K562 (cell line): ENCODE measurements at regions not wholly inside any gene's neighbourhood (a gene's known extent, or its start where the extent isn't known, plus 50 kb on each side); places are given as distances from the start of the nearest gene placed in this dataset.

Source experiments
- DPF2 ChIP-seq: fragments of 450-650 bp; IDR thresholded peaks from 2 replicates; pipeline ENCODE4 v1.6.1; 2016
- GTF3C2 ChIP-seq: IDR thresholded peaks from 3 replicates; pipeline ENCODE4 v1.6.1; 2011; ENCODE audit warnings: borderline replicate concordance, mild to moderate bottlenecking, moderate library complexity; ENCODE audit not compliant: insufficient read length; ENCODE audit errors: extremely low read depth
- HCFC1 ChIP-seq: IDR thresholded peaks from 2 replicates; pipeline ENCODE4 v1.6.1; 2012; ENCODE audit warnings: low read depth, low read length, improper control_type of control experiment
- ZBTB17 ChIP-seq: fragments of 450-650 bp; formaldehyde crosslinking; IDR thresholded peaks from 2 replicates; pipeline ENCODE4 v1.4.0; 2020; ENCODE audit warnings: mild to moderate bottlenecking
- ZFP1 ChIP-seq: fragments of 450-650 bp; formaldehyde crosslinking; IDR thresholded peaks from 2 replicates; pipeline ENCODE4 v1.4.0; 2020; ENCODE audit warnings: mild to moderate bottlenecking, mixed read lengths
- ZNF707 ChIP-seq: fragments of 250-450 bp; sonication (Bioruptor Pico); conservative IDR thresholded peaks from 2 replicates; pipeline ENCODE4 v1.8.0; 2022; ENCODE audit warnings: inconsistent platforms, mild to moderate bottlenecking, moderate library complexity
- TF ChIP-seq, protein P1 (sequence below), 2 experiments: fragments of 450-650 bp; formaldehyde crosslinking in 1 of 2; IDR thresholded peaks; 2 replicates each; pipeline versions ENCODE4 v1.4.0 to v1.6.1; 2014 to 2020; ENCODE audit warnings: mild to moderate bottlenecking in 2 of 2, borderline replicate concordance in 1 of 2, low read depth in 1 of 2
- TF ChIP-seq, protein P2 (sequence below): fragments of 450-650 bp; IDR thresholded peaks from 2 replicates; pipeline ENCODE4 v1.6.1; 2018; ENCODE audit not compliant: partially characterized antibody
- TF ChIP-seq, protein P3 (sequence below): IDR thresholded peaks from 2 replicates; pipeline ENCODE4 v1.6.1; 2011; ENCODE audit warnings: borderline replicate concordance, low read depth, mild to moderate bottlenecking, moderate library complexity, low read length; ENCODE audit not compliant: insufficient read depth, poor library complexity, severe bottlenecking

- TF ChIP-seq, protein P1, sequence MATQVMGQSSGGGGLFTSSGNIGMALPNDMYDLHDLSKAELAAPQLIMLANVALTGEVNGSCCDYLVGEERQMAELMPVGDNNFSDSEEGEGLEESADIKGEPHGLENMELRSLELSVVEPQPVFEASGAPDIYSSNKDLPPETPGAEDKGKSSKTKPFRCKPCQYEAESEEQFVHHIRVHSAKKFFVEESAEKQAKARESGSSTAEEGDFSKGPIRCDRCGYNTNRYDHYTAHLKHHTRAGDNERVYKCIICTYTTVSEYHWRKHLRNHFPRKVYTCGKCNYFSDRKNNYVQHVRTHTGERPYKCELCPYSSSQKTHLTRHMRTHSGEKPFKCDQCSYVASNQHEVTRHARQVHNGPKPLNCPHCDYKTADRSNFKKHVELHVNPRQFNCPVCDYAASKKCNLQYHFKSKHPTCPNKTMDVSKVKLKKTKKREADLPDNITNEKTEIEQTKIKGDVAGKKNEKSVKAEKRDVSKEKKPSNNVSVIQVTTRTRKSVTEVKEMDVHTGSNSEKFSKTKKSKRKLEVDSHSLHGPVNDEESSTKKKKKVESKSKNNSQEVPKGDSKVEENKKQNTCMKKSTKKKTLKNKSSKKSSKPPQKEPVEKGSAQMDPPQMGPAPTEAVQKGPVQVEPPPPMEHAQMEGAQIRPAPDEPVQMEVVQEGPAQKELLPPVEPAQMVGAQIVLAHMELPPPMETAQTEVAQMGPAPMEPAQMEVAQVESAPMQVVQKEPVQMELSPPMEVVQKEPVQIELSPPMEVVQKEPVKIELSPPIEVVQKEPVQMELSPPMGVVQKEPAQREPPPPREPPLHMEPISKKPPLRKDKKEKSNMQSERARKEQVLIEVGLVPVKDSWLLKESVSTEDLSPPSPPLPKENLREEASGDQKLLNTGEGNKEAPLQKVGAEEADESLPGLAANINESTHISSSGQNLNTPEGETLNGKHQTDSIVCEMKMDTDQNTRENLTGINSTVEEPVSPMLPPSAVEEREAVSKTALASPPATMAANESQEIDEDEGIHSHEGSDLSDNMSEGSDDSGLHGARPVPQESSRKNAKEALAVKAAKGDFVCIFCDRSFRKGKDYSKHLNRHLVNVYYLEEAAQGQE (IDR thresholded peaks at IDR 0.05; ENCODE audit: borderline replicate concordance): peak; percentile 22; the same call in 1 of the 2 replicates
- TF ChIP-seq, protein P1 (CRISPR knock-in tag; IDR thresholded peaks at IDR 0.05; ENCODE audit: low read depth): no peak
- TF ChIP-seq ZBTB17 (CRISPR knock-in tag) (0 out of 2 replicates have a peak, but pooled peaks have one; percentile 14), ZFP1 (CRISPR knock-in tag) (no peak), DPF2 (peak; percentile 99), GTF3C2 (no peak), HCFC1 (no peak), ZNF707 (no peak)
- TF ChIP-seq, protein P2, sequence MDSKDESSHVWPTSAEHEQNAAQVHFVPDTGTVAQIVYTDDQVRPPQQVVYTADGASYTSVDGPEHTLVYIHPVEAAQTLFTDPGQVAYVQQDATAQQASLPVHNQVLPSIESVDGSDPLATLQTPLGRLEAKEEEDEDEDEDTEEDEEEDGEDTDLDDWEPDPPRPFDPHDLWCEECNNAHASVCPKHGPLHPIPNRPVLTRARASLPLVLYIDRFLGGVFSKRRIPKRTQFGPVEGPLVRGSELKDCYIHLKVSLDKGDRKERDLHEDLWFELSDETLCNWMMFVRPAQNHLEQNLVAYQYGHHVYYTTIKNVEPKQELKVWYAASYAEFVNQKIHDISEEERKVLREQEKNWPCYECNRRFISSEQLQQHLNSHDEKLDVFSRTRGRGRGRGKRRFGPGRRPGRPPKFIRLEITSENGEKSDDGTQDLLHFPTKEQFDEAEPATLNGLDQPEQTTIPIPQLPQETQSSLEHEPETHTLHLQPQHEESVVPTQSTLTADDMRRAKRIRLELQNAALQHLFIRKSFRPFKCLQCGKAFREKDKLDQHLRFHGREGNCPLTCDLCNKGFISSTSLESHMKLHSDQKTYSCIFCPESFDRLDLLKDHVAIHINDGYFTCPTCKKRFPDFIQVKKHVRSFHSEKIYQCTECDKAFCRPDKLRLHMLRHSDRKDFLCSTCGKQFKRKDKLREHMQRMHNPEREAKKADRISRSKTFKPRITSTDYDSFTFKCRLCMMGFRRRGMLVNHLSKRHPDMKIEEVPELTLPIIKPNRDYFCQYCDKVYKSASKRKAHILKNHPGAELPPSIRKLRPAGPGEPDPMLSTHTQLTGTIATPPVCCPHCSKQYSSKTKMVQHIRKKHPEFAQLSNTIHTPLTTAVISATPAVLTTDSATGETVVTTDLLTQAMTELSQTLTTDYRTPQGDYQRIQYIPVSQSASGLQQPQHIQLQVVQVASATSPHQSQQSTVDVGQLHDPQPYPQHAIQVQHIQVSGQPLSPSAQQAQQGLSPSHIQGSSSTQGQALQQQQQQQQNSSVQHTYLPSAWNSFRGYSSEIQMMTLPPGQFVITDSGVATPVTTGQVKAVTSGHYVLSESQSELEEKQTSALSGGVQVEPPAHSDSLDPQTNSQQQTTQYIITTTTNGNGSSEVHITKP: peak; percentile 99
- TF ChIP-seq, protein P3, sequence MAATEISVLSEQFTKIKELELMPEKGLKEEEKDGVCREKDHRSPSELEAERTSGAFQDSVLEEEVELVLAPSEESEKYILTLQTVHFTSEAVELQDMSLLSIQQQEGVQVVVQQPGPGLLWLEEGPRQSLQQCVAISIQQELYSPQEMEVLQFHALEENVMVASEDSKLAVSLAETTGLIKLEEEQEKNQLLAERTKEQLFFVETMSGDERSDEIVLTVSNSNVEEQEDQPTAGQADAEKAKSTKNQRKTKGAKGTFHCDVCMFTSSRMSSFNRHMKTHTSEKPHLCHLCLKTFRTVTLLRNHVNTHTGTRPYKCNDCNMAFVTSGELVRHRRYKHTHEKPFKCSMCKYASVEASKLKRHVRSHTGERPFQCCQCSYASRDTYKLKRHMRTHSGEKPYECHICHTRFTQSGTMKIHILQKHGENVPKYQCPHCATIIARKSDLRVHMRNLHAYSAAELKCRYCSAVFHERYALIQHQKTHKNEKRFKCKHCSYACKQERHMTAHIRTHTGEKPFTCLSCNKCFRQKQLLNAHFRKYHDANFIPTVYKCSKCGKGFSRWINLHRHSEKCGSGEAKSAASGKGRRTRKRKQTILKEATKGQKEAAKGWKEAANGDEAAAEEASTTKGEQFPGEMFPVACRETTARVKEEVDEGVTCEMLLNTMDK: no peak
Measured at GRCh38 chr15:92803852-92804609, 96.1 kb upstream of the CHD2 start (continued).
